RCC 7860 (cell line): ENCODE measurements at regions not wholly inside any gene's neighbourhood (a gene's known extent, or its start where the extent isn't known, plus 50 kb on each side); places are given as distances from the start of the nearest gene placed in this dataset.
"Not testable (repeated sequence)": the region's sequence is repeated elsewhere in the genome, so short reads cannot be mapped to it uniquely, and the experiment has no call there.

Experiments
- DNase-seq: peaks from one replicate; pipeline ENCODE4 v3.0.0-alpha.2; 2015; ENCODE audit warnings: low spot score
- FAIRE-seq: peaks from 2 replicates; lab custom pipeline; 2012; peaks lifted over from hg19 to GRCh38; lab: Jason Lieb, UNC

DNA sequence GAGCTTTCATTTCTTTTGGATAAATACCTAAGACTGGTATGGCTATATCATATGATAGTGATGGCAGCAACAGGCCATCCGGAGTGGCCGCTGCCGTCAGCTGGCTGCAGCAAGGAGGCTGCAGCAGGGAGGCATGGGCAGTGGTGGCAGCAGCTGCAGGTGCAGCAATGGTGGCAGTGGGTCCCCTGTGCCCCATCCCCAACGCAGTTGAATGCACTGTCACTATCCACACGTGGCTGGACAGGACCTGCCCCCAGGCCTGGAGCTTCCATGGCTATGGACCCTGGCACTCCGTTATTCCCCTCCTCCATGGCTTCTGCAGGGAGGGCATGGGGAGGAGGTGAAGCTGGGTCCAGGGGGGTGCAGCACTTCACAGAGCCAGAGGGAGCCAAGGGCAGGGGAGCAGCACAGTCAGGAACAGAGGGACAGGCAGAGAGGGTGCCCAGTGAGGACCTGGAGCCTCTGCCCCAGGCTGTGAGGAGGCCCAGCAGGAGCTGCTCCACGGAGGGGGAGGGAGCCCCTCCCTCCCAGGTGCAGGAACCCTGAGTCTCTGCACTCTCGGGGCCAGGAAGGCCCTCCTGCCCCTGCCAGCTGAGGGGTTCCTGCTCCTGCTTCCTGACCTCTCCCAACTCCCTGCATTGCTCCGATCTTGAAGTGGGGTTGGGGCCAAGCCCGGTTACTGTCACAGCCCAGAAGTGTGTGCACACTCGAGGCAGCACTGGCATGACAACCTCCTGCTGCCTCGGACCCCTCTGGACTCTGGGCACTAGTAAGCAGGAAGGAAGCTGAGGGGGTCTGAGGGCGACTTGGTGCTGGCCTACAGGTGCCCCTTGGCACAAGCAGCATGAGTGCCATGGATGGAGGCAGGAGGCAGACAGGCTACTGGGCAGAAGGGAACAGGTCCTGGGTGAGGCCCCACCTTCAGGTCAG lies 466.3 kb downstream of the GUCY1A2 start:
- FAIRE-seq: no peak
- DNase-seq: no peak

DNA sequence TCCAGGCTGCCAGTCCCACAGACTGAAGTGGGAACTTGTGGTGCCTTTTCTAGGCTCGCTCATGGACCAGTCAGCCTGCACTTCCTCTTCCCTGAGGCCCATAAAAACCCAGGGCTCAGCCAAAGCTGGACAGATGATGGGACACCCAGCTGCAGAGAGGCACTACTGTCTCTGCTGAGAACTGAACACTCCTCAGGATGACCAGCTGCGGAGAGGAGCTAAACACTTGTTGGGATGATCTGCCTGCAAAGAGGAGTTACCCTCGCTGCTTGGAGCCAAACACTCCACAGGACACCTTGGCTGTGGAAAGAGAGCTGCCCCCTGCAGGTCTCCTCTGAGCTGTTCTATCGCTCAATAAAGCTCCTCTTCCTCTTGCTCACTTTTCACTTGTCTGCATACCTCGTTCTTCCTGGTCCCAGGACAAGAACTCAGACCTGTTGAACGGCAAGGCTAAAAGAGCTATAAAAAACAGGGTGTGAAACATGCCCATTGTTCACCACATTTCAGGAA lies 465.5 kb downstream of the GUCY1A2 start:
- FAIRE-seq (no peak), DNase-seq (no peak)

DNA sequence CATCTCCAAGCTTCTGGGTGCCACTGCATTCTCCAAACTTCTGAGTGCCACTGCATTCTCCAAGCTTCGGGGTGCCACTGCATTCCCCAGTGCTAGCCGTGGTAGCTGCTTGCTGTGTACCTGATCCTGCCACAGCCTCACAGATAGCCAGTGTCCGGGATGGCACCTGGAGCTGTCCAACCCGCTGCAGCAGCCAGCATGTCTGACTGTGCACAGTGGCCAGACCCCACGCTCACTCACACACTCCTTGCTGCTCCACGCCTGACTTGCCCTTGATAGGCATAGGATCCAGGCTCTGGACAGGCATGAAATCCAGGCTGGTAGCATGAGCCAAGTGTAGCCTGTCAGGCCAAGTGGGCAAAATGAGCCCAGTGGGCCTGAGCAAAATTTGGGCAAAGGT lies 465.0 kb downstream of the GUCY1A2 start:
- FAIRE-seq (no peak), DNase-seq (no peak)

DNA sequence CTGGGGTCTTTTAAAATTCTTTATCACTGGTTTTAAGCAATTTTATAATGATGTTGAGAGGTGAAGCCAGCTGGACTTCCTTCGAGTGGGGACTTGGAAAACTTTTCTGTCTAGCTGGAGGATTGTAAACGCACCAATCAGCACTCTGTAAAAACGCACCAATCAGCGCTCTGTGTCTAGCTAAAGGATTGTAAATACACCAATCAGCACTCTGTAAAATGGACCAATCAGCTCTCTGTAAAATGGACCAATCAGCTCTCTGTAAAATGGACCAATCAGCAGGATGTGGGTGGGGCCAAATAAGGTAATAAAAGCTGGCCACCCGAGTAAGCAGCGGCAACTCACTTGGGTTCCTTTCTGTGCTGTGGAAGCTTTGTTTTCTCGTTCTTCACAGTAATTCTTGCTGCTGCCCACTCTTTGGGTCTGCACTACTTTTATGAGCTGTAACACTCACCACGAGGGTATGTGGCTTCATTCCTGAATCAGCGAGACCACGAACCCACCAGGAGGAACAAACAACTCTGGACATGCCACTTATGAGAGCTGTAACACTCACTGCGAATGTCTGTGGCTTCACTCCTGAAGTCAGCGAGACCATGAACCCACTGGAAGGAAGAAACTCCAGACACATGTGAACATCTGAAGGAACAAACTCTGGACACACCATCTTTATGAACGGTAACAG lies 462.6 kb downstream of the GUCY1A2 start:
- FAIRE-seq, DNase-seq: not testable (repeated sequence)

DNA sequence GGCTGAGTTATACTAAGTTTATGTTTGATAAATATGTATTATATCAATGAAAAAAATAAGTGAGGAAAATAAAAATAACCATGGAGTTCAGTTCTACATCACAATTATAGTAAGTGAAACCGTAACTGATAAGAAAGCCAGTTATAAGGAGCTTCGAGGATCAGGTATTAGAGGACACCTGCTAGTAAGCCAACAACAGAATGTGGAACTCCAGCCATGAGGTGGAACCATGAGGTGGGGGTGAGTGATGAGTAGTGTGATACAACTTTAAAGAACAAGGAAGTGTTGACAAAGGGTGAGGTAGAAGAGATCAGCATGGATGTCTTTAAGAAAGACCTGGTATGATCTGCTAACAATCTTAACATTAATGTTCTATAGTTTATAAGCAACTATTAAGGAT lies 452.9 kb downstream of the GUCY1A2 start:
- FAIRE-seq: no peak

DNA sequence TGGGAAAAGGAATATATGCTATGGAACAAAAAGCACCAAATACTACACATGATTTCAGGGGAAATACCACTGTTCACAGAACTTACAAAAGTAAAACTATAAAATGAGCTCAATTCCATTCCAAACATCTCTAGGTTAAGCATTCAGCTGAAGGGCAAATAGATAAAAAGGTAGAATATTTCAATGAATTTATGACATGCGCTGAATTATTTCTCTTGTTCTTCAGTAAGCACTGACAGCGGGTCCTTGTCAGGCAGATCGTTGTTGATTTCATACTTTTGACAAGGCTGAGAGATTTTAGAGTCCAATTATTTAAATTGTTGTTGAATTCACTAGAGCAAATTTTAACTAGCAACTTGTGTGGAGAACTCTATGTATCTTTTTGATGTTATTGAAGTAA lies 449.6 kb downstream of the GUCY1A2 start:
- no peak for FAIRE-seq
- DNase-seq: no peak

More for the DNA sequence above, 452.9 kb downstream of the GUCY1A2 start:
- no peak for DNase-seq

DNA sequence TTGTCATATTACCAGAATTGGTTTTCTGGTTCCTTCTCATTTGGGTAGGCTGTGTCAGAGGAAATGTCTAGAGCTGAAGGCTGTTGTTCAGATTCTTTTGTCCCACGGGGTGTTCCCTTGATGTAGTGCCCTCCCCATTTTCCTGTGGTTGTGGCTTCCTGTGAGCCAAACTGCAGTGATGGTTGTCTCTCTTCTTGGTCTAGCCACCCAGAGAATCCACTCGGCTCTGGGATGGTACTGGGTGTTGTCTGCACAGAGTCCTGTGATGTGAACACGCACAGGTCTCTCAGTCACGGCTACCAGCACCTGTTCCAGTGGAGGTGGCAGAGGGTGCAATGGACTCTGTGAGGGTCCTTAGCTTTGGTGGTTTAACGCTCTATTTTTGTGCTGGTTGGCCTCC lies 440.9 kb downstream of the GUCY1A2 start:
- not testable (repeated sequence) for FAIRE-seq, DNase-seq

DNA sequence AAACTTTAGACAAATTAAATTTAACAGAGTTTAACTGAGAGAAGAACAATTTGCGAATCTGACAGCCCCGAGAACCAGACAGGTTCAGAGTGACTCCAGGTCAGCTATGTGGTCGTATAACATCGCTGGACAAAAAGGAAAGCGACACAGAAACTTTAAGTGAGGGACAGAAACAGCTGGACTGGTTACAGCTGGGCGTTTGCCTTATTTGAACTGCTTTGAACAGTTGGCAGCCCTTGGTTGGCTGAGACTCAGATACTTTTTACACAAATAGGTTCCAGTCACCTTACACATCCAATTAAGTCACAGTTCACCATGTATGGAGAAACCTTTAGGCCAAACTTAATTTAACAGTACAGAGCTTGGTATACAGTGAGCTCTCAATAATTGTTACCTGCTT lies 436.9 kb downstream of the GUCY1A2 start:
- FAIRE-seq (no peak), DNase-seq (no peak)

DNA sequence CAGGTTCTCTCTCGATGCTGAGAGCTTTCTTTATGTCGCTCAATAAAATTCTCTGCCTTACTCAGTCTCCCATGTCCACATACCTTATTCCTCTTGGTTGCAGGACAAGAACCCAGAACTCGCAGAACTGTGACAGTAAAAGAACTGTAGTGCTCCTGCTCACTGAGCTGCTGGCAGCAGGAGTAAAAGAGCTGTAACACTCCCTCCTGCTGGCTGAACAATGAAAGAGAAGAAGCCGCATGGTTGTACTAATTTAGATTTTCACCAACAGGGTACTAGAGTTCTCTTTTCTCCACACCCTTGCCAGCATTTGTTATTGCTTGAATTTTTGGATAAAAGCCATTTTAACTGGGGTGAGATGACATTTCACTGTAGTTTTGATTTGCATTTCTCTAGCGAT lies 433.2 kb downstream of the GUCY1A2 start:
- FAIRE-seq (no peak), DNase-seq (peak; percentile 12)

DNA sequence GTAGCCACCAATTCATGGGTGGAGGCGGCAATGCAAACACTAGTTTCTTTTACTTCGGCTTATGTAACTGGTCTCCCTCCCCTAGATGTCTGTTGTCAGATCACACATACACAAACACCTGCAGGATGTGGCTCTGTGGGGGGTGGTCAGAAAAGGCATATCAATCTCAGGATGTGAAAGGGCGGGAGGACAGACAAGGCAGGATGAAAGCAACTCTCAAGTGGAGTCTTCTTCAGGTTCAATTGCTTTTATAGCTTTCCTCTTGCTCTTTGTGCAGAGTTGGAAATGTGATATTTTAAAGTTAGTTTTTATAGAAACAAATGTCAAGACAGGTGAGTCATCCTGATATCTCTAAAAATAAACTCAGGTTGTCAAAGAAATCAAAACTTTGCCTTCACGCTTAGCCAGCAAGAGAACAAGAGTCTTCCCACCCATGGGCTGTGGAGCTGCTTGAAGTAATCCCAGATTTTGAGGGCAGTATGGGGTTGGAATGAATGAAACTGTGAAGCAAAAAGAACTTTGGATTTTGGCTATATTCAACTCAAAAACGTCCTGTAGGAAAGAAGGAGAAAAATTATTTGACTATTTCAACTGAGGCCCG lies 423.4 kb downstream of the GUCY1A2 start:
- DNase-seq: no peak
- no peak for FAIRE-seq

DNA sequence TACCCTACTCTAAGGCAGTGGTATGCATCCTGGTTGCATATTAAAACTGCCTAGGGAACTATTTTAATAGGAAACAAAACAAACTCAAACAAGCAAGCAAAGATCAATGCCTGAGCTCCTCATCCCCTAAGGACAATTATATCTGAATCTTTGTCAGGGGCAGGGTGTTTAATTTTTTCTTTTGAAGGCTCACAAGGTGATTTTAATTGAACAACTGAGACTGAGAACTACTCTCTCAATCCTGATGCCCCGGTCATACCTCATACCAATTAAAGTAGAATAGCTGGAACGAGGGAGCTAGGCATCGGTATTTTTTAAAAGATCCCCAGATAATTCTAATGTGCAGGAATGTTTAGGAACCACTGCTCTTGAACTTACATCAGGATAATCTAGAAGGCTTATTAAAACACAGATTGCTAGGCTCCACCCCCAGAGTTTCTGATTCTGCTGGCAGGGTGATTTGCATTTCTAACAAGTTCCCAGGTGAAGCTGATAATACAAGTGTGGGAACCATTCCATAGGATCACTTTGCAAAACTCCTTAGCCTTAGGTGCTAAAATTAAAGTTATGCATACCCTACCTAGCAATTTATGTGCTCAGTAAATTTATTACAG lies 416.5 kb downstream of the GUCY1A2 start:
- DNase-seq (no peak), FAIRE-seq (no peak)

DNA sequence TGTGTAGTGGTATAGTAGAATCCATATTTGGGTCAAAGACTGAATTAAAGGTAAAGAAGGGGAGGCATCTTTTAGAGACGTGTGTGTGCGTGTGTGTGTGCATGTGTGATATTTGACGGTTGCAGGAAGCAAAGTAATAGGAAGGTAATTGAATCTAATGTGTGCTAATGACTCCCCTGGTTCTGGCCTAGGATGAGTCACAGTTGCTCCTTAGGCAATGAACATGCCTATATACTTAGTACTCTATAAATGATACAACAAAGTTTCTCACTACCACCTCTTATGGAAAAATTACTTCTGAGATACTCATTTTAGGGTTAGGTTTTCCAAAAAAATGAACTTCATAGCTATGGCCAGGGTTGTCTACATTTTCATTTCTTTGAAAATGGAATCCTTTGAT lies 409.6 kb downstream of the GUCY1A2 start:
- no peak for DNase-seq
- no peak for FAIRE-seq

DNA sequence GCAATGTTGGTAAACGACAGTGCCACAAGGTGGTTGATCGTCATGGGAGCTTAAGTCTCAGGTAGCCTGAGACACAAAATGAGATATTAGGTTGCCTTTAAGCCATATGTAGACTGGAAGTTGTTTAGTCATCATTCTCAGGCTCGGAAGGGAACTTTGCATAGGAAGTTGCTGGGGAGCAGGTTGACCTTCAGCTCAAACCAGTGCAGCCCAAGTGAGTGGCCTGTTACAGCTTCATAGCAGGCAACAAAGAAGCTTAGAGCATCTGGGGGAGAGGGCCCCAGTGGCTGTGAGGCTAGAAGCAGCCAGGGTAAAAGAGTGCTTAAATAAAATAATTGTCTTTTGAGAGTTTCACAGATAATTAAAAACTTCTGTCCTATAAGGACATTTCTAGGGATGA lies 404.0 kb downstream of the GUCY1A2 start:
- no peak for FAIRE-seq
- no peak for DNase-seq

DNA sequence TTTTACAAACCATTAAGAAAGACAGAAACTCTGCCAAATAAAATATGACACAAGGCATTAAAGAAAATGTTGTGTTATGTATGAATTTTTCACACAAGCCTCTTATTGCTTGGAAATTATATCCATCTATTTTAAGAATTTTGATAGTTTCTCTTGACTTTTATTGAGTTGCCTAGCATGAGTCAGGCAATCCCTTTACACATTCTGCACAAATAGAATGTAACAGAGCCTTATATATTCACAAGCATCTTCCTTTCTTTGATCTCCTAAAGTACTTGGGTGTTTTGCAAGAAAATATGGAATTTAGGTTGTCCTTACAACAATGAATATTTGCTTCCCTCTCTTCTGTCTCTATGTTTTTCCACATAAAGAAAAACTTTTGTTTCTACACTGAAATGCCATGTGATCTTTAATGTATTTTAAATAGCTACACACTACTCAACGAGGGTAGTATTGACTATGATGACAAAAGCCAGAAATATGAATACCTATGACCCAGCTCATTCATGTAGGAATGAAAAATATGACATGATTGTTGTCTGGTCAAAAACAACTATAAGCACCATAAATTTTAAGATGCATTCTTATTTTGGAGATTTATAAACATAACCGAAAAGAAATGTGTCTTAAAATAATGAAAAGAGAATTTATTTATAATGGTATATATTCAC lies 398.8 kb downstream of the GUCY1A2 start:
- FAIRE-seq: no peak
- no peak for DNase-seq

DNA sequence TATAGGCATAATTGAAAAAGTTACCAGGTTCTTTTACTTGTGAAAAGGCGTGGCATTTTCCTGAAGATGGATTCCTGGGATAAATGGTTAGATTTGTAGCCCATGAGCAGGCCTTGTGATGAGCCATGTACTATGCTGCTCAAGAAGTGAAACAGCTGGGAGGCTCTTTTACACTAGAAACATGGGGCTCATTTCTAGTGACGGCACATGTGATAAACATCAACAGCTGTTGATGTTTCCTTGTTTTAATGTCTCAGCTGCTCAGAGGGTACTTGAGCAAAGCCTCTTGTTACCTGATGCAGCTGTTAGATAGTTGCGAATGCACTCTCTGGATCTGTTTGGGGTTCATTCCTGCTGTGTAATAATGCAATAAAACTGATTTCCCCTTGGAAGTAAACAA lies 396.8 kb downstream of the GUCY1A2 start:
- FAIRE-seq (no peak), DNase-seq (no peak)
